Skeletal muscle tissue (tissue), 3 donors: ENCODE measurements at regions not wholly inside any gene's neighbourhood (a gene's known extent, or its start where the extent isn't known, plus 50 kb on each side); places are given as distances from the start of the nearest gene placed in this dataset.
"Not testable (repeated sequence)": the region's sequence is repeated elsewhere in the genome, so short reads cannot be mapped to it uniquely, and the experiment has no call there.

ENCODE experiments used
- H3K27ac ChIP-seq: one replicate; pipeline ENCODE4 v1.7.0; 2013; ENCODE audit warnings: mild to moderate bottlenecking, low read depth, low read length, inconsistent platforms
- H3K27me3 ChIP-seq, 3 donors: one replicate each; pipeline ENCODE4 v1.7.0; 2013; ENCODE audit warnings: low read length in 3 of 3; ENCODE audit not compliant: control insufficient read depth in 3 of 3, insufficient read depth in 3 of 3
- H3K36me3 ChIP-seq, 3 donors: one replicate each; pipeline ENCODE4 v1.7.0; 2013; ENCODE audit warnings: low read length in 3 of 3; ENCODE audit not compliant: control insufficient read depth in 3 of 3, insufficient read depth in 3 of 3
- H3K4me1 ChIP-seq, 3 donors: one replicate each; pipeline ENCODE4 v1.7.0; 2013; ENCODE audit warnings: low read length in 3 of 3, mild to moderate bottlenecking in 3 of 3; ENCODE audit not compliant: control insufficient read depth in 3 of 3, insufficient read depth in 3 of 3
- H3K4me3 ChIP-seq, 3 donors: one replicate each; pipeline ENCODE4 v1.7.0; 2013; ENCODE audit warnings: low read length in 3 of 3
- H3K9ac ChIP-seq, 3 donors: one replicate each; pipeline ENCODE4 v1.7.0; 2013; ENCODE audit warnings: low read length in 3 of 3, mild to moderate bottlenecking in 3 of 3, moderate library complexity in 2 of 3, low read depth in 1 of 3
- H3K9me3 ChIP-seq, 3 donors: one replicate each; pipeline ENCODE4 v1.7.0; 2013; ENCODE audit warnings: low read length in 3 of 3; ENCODE audit not compliant: control insufficient read depth in 3 of 3
- donor health status: Osteomylitis.

- Histone ChIP-seq H3K9me3 (no peaks in the 10 kb centered on the region), H3K4me3 (no peak overlapping the region), H3K27ac (no peak overlapping the region), H3K27me3 (no peaks in the 10 kb centered on the region), H3K9ac (no peak overlapping the region), H3K4me1 (no peaks in the 10 kb centered on the region), H3K36me3 (no peaks in the 10 kb centered on the region)
Observed at GRCh38 chr9:115533511-115533910, 415.6 kb upstream of the TNC start.

GRCh38 chr9:115540091-115540490, 422.1 kb upstream of the TNC start:
- Histone ChIP-seq H3K27ac (no peak overlapping the region), H3K27me3 (no peaks in the 10 kb centered on the region), H3K4me1 (no peaks in the 10 kb centered on the region), H3K9ac (no peak overlapping the region), H3K4me3 (no peak overlapping the region), H3K9me3 (no peaks in the 10 kb centered on the region), H3K36me3 (no peaks in the 10 kb centered on the region)

GRCh38 chr9:115543511-115543910, 425.6 kb upstream of the TNC start:
- H3K4me1 ChIP-seq = no peaks in the 10 kb centered on the region
- H3K9me3 ChIP-seq = no peaks in the 10 kb centered on the region
- no peak overlapping the region for H3K4me3 ChIP-seq
- no peak overlapping the region for H3K27ac ChIP-seq
- no peaks in the 10 kb centered on the region for H3K36me3 ChIP-seq
- H3K27me3 ChIP-seq = no peaks in the 10 kb centered on the region
- H3K9ac ChIP-seq = no peak overlapping the region

- Histone ChIP-seq H3K4me1 (no peaks in the 10 kb centered on the region), H3K9me3 (no peaks in the 10 kb centered on the region), H3K36me3 (no peaks in the 10 kb centered on the region), H3K4me3 (no peak overlapping the region), H3K27me3 (no peaks in the 10 kb centered on the region), H3K9ac (no peak overlapping the region), H3K27ac (no peak overlapping the region)
Observed at GRCh38 chr9:115548609-115549260, 430.8 kb upstream of the TNC start.

DNA sequence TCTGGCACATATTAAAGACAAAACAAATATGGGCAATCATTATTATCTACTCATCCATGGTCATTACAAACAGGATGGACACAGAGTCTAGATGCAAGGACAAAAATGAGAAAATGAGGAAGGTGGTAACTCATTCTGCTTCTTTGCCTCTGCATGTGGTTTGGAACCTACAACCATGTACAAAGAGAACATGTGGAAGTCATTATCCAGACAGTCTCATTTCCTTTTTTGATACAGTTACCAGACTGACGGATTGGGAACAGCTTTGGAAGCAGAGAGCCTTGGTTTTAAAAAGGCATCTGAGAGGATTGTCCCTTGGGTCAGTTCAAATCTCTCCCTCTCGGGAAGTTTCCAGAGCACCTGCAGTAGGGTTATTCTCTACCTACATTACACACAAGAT, 433.4 kb upstream of the TNC start:
- H3K4me1 ChIP-seq = no peaks in the 10 kb centered on the region

DNA sequence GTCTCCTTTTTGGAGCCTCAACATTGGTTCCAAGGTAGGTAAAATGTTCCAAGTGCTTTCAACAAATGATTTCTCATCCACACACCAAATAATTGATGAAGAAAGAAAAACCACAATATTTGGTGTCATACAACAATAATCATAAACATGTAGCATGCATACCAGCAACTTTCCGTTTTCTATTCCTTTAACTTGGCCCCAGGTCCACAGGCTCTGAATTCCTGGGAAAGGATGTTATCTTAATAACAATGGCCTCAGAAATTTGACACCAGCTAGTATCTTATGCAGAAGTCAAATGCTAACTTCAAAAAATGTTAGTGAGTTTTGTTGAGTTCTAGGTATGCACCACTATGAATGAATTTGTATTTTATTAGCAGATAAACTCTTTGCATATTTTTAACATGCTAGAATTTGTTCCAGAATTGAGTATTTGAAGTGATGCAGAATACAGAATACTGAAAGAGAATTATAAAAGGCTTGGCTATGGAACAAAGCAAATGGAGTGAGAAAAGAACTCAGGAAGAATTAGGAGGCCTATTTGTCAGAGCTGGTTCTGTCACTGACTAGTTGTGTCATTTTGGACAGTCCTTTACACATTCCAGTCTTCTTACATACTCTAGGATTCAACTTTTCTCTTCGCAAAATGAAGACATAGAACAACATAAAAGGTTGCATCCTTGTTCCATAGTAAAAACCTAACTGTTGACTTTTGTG, 435.3 kb upstream of the TNC start:
- Histone ChIP-seq H3K4me3 (no peak overlapping the region), H3K36me3 (no peaks in the 10 kb centered on the region), H3K4me1 (no peaks in the 10 kb centered on the region), H3K27me3 (no peaks in the 10 kb centered on the region), H3K9me3 (no peaks in the 10 kb centered on the region), H3K27ac (no peak overlapping the region), H3K9ac (no peak overlapping the region)

More for the DNA sequence above, 433.4 kb upstream of the TNC start:
- H3K9ac ChIP-seq = no peak overlapping the region
- no peaks in the 10 kb centered on the region for H3K27me3 ChIP-seq
- no peak overlapping the region for H3K4me3 ChIP-seq
- no peaks in the 10 kb centered on the region for H3K36me3 ChIP-seq
- H3K27ac ChIP-seq = no peak overlapping the region
- H3K9me3 ChIP-seq = no peaks in the 10 kb centered on the region

- Histone ChIP-seq H3K27ac (no peak overlapping the region), H3K36me3 (no peaks in the 10 kb centered on the region), H3K9me3 (no peaks in the 10 kb centered on the region), H3K4me3 (no peak overlapping the region), H3K4me1 (no peaks in the 10 kb centered on the region), H3K27me3 (no peaks in the 10 kb centered on the region), H3K9ac (no peak overlapping the region)
Observed at GRCh38 chr9:115556432-115556831, 438.5 kb upstream of the TNC start.

DNA sequence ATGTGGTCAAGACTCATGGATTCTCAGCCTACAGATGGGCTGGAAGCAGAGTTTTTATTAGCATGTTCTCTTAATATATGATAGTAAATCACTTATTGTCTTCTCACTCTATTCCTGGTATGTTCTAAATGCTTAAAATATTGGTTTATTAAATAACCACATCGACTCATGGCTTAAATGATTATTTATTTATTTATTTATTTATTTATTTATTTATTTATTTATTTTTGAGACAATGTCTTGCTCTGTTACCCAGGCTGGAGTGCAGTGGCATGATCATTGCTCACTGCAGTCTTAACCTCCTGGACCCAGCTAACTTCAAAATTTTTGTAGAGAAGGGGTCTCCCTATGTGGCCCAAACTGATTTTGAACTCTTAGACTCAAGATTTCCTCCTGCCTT, 457.2 kb upstream of the TNC start:
- H3K27ac ChIP-seq = no peak overlapping the region
- no peaks in the 10 kb centered on the region for H3K4me1 ChIP-seq
- H3K9me3 ChIP-seq = no peaks in the 10 kb centered on the region
- no peak overlapping the region for H3K9ac ChIP-seq
- no peak overlapping the region for H3K4me3 ChIP-seq
- H3K36me3 ChIP-seq = no peaks in the 10 kb centered on the region
- no peaks in the 10 kb centered on the region for H3K27me3 ChIP-seq

DNA sequence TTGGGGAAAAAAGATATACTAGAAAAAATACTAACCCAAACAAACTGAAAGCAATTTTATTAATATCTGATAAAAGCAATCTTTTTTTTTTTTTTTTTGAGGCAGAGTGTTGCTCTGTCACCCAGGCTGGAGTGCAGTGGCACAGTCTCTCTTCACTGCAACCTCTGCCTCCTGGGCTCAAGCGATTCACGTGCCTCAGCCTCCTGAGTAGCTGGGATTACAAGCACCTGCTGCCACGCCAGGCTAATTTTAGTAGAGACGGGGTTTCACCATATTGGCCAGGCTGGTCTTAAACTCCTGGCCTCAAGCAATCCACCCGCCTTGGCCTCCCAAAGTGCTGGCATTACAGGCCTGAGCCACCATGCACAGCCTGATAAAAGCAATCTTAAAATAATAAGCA, 467.5 kb upstream of the TNC start:
- H3K27me3 ChIP-seq, H3K4me3 ChIP-seq, H3K36me3 ChIP-seq, H3K27ac ChIP-seq, H3K9ac ChIP-seq, H3K4me1 ChIP-seq, H3K9me3 ChIP-seq: not testable (repeated sequence)

GRCh38 chr9:115587310-115587709, 469.4 kb upstream of the TNC start:
- Histone ChIP-seq H3K27ac (no peak overlapping the region), H3K9ac (no peak overlapping the region), H3K36me3 (no peaks in the 10 kb centered on the region), H3K9me3 (peaks cover 0 to 3% (median 0%) of the 10 kb centered on the region in 3 donors), H3K27me3 (no peaks in the 10 kb centered on the region), H3K4me3 (no peak overlapping the region), H3K4me1 (peaks cover 0 to 2% (median 0%) of the 10 kb centered on the region in 3 donors)
